Caco-2 (cell line): ENCODE measurements at regions not wholly inside any gene's neighbourhood (a gene's known extent, or its start where the extent isn't known, plus 50 kb on each side); places are given as distances from the start of the nearest gene placed in this dataset.

Experiments used
- BruUV-seq: library from RNA; stranded (reverse); fragments of 400-500 nt; replicated peaks from 2 replicates; lab custom pipeline; 2021; lab: Mats Ljungman, UMichigan
- CTCF ChIA-PET: fragments of 300-600 bp; sonication (Branson Sonifier 250); formaldehyde crosslinking; loops from one replicate; lab custom pipeline; 2022; ENCODE audit warnings: antibody characterized with exemption; lab: Charles Lee
- POLR2A ChIA-PET: fragments of 300-600 bp; sonication (Branson Sonifier 250); formaldehyde crosslinking; loops from one replicate; lab custom pipeline; 2022; ENCODE audit warnings: antibody characterized with exemption; lab: Charles Lee
- DNase-seq, 2 experiments: peaks; one replicate each; pipeline versions ENCODE4 v3.0.0 to v3.0.0-alpha.2; 2020 to 2022
- H3K27me3 ChIP-seq: replicated peaks from 2 replicates; pipeline ENCODE4 v1.6.0; 2011; ENCODE audit warnings: low read length; ENCODE audit not compliant: control insufficient read depth, insufficient read depth
- H3K36me3 ChIP-seq: 2 replicates; pipeline ENCODE4 v1.5.1; 2011; ENCODE audit warnings: low read length; ENCODE audit not compliant: control insufficient read depth, insufficient read depth
- H3K4me1 ChIP-seq: fragments of 250-450 bp; sonication (Bioruptor Pico); 2 replicates; pipeline ENCODE4 v1.5.1; 2020; ENCODE audit warnings: mild to moderate bottlenecking
- H3K4me3 ChIP-seq: 2 replicates; pipeline ENCODE4 v1.5.1; 2011; ENCODE audit warnings: low read depth, mild to moderate bottlenecking, control low read depth, low read length
- H3K9me3 ChIP-seq: fragments of 250-450 bp; sonication (Bioruptor Pico); 2 replicates; pipeline ENCODE4 v1.5.1; 2020; ENCODE audit warnings: mild to moderate bottlenecking, moderate library complexity
- H3K27ac Mint-ChIP-seq: one replicate; pipeline ENCODE4 v1.8.0; 2022; ENCODE audit warnings: mixed read lengths; ENCODE audit not compliant: unreplicated experiment
- H3K27me3 Mint-ChIP-seq: one replicate; pipeline ENCODE4 v1.8.0; 2022; ENCODE audit warnings: mixed read lengths; ENCODE audit not compliant: insufficient read depth, unreplicated experiment
- H3K36me3 Mint-ChIP-seq: one replicate; pipeline ENCODE4 v1.8.0; 2022; ENCODE audit warnings: mild to moderate bottlenecking, mixed read lengths; ENCODE audit not compliant: insufficient read depth, unreplicated experiment
- H3K4me1 Mint-ChIP-seq: one replicate; pipeline ENCODE4 v1.8.0; 2022; ENCODE audit warnings: low read depth, mixed read lengths; ENCODE audit not compliant: unreplicated experiment
- H3K4me3 Mint-ChIP-seq: one replicate; pipeline ENCODE4 v1.8.0; 2022; ENCODE audit warnings: mild to moderate bottlenecking, moderate library complexity, mixed read lengths; ENCODE audit not compliant: unreplicated experiment
- H3K9me3 Mint-ChIP-seq: one replicate; pipeline ENCODE4 v1.8.0; 2022; ENCODE audit warnings: mixed read lengths; ENCODE audit not compliant: unreplicated experiment
- intact Hi-C: fragments of 100-400 bp; cut with micrococcal nuclease; formaldehyde crosslinking; loops from one replicate; pipeline ENCODE4 v1.10.0; 2022; ENCODE audit not compliant: unreplicated experiment
- TF ChIP-seq, protein P1 (sequence below), 2 experiments: fragments of 200-600 bp in 1 of 2; IDR thresholded peaks; 1 replicate in 1 of 2; 2 replicates in 1 of 2; pipeline versions ENCODE4 v1.5.1 to v1.8.0; 2011 to 2022; ENCODE audit warnings: antibody characterized with exemption in 1 of 2, control low read depth in 1 of 2, inconsistent platforms in 1 of 2, low read depth in 1 of 2, low read length in 1 of 2, mild to moderate bottlenecking in 1 of 2, moderate library complexity in 1 of 2; ENCODE audit not compliant: insufficient read depth in 1 of 2, severe bottlenecking in 1 of 2, unreplicated experiment in 1 of 2

DNA sequence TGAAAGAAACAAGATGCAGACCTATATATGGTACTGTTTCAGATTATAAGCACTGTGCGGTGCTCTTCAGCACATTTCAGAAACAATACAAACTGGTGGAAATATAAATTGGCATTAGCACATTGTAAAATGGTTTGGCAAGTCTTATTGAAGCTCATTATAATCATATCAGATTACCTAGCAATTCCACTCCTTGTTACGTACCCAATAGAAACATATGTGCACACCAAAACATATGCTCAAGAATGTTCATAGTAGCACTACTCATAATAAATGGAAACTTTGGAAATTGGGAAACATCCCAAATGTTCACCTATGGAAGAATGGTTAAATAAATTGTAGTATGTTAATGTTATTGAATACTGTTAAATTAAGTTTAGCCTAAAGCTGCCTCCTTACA is 54.9 kb upstream of the PLEKHG1 start:
- CTCF ChIA-PET, result no interaction called here

GRCh38 chr6:150546457-150546856 is 53.2 kb upstream of the PLEKHG1 start:
- H3K4me3 Mint-ChIP-seq, result no peak overlapping the region
- Histone ChIP-seq H3K27me3 (no peaks in the 10 kb centered on the region), H3K4me3 (no peak overlapping the region), H3K4me1 (peaks cover 12% of the 10 kb centered on the region; the same call in 1 of the 2 replicates), H3K36me3 (no peaks in the 10 kb centered on the region), H3K9me3 (no peaks in the 10 kb centered on the region)
- no peaks in the 10 kb centered on the region for H3K36me3 Mint-ChIP-seq
- TF ChIP-seq, protein P1, sequence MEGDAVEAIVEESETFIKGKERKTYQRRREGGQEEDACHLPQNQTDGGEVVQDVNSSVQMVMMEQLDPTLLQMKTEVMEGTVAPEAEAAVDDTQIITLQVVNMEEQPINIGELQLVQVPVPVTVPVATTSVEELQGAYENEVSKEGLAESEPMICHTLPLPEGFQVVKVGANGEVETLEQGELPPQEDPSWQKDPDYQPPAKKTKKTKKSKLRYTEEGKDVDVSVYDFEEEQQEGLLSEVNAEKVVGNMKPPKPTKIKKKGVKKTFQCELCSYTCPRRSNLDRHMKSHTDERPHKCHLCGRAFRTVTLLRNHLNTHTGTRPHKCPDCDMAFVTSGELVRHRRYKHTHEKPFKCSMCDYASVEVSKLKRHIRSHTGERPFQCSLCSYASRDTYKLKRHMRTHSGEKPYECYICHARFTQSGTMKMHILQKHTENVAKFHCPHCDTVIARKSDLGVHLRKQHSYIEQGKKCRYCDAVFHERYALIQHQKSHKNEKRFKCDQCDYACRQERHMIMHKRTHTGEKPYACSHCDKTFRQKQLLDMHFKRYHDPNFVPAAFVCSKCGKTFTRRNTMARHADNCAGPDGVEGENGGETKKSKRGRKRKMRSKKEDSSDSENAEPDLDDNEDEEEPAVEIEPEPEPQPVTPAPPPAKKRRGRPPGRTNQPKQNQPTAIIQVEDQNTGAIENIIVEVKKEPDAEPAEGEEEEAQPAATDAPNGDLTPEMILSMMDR (IDR thresholded peaks at IDR 0.05; ENCODE audit: insufficient read depth in 1 of 2, low read depth in 1 of 2, low read length in 1 of 2, severe bottlenecking in 1 of 2, unreplicated experiment in 1 of 2), result no peak
- H3K27me3 Mint-ChIP-seq, result no peaks in the 10 kb centered on the region
- no TSS peak for BruUV-seq
- H3K4me1 Mint-ChIP-seq, result peaks cover 8% of the 10 kb centered on the region
- POLR2A ChIA-PET, result no interaction called here
- no peaks in the 10 kb centered on the region for H3K9me3 Mint-ChIP-seq
- no peak for DNase-seq
- intact Hi-C loops, result no loop called here
- H3K27ac Mint-ChIP-seq, result no peak overlapping the region
- CTCF ChIA-PET, result no interaction called here

More for the DNA sequence above, 54.9 kb upstream of the PLEKHG1 start:
- TF ChIP-seq, protein P1 (IDR thresholded peaks at IDR 0.05; ENCODE audit: insufficient read depth in 1 of 2, low read depth in 1 of 2, low read length in 1 of 2, severe bottlenecking in 1 of 2, unreplicated experiment in 1 of 2), result no peak
- Mint-ChIP-seq H3K4me3 (no peak overlapping the region), H3K9me3 (no peaks in the 10 kb centered on the region), H3K36me3 (no peaks in the 10 kb centered on the region), H3K27ac (no peak overlapping the region), H3K4me1 (peaks cover 3% of the 10 kb centered on the region), H3K27me3 (no peaks in the 10 kb centered on the region)
- H3K36me3 ChIP-seq, result no peaks in the 10 kb centered on the region
- no peak overlapping the region for H3K4me3 ChIP-seq
- POLR2A ChIA-PET, result no interaction called here
- H3K9me3 ChIP-seq, result no peaks in the 10 kb centered on the region
- no TSS peak for BruUV-seq
- DNase-seq, result no peak
- peaks cover 12% of the 10 kb centered on the region; the same call in 1 of the 2 replicates for H3K4me1 ChIP-seq
- H3K27me3 ChIP-seq, result no peaks in the 10 kb centered on the region
- intact Hi-C loops, result no loop called here

DNA sequence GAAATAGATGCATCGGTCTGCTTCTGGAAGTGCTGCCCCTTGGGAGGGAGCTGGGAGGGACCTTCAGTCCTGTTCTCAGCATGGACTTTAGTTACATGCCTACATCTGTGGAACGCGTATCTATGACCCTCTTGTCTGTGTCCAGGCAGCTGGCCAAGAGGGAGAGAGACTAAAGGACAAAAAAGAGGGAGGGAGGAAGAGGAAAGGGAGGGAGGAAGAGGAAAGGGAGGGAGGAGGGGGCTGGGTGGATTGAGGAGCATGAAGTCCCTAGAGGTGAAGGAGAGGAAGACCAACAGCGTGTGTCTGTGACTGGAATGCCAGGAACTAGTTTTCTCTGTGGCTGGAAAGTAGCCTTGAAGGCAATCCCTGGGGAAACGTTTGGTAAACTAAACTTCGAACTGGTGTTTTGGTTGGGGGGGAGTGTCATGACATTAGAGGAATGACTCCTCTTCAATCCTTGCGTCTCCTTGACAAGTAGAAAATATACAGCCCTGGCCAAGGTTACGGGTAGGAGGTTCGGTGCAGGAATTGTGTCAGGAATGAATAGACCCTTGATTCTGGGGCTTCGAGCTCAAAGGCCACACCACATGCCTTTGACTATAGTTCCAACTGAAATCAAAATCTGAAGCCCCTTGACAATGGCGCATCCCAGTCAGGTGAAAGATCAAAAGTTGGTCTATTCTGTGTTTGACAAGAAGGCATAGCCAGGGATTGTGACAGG is 52.0 kb upstream of the PLEKHG1 start:
- DNase-seq, result no peak
- intact Hi-C loops, result no loop called here
- TF ChIP-seq, protein P1 (IDR thresholded peaks at IDR 0.05; ENCODE audit: insufficient read depth in 1 of 2, low read depth in 1 of 2, low read length in 1 of 2, severe bottlenecking in 1 of 2, unreplicated experiment in 1 of 2), result no peak
- no peak overlapping the region for H3K27ac Mint-ChIP-seq
- ChIA-PET CTCF (no interaction called here), POLR2A (no interaction called here)
- no peak overlapping the region for H3K4me3 Mint-ChIP-seq
- H3K27me3 Mint-ChIP-seq, result no peaks in the 10 kb centered on the region
- Histone ChIP-seq H3K27me3 (no peaks in the 10 kb centered on the region), H3K4me3 (no peak overlapping the region), H3K36me3 (no peaks in the 10 kb centered on the region), H3K9me3 (no peaks in the 10 kb centered on the region), H3K4me1 (peaks cover 12% of the 10 kb centered on the region; the same call in 1 of the 2 replicates)
- H3K36me3 Mint-ChIP-seq, result no peaks in the 10 kb centered on the region
- H3K9me3 Mint-ChIP-seq, result no peaks in the 10 kb centered on the region
- no TSS peak for BruUV-seq
- peaks cover 8% of the 10 kb centered on the region for H3K4me1 Mint-ChIP-seq
